ENCODE measurements at regions not wholly inside any gene's neighbourhood (a gene's known extent, or its start where the extent isn't known, plus 50 kb on each side); places are given as distances from the start of the nearest gene placed in this dataset.
A peak's percentile ranks its signal among the peaks of the same experiment; 100 is the strongest.

DNA sequence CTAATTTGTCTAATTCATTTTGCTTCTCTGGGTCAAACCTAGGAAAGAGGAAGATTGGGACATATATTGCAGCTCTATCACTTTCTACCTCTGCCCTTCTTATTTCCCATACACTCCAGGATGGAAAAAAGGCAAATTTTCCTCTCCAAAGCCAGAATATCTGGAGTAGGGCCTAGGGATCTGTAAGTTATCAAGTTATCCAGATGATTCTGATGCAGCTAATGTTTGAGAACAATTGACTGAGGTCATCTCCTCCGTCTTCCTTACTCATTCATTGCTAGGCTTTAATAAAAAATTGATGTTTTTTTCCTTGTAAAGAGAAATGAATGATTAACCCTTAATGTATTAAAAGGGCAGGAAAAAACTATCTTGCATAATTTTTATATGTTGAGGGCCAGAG is 211.9 kb upstream of the GLI3 start:
- Histone ChIP-seq H3K4me3 (ENCODE audit: low read depth, low read length) (no peak overlapping the region), H3K4me1 (ENCODE audit: insufficient read depth) (no peaks in the 10 kb centered on the region), H3K27ac (ENCODE audit: low read depth) (no peak overlapping the region), H3K36me3 (ENCODE audit: insufficient read depth) (no peaks in the 10 kb centered on the region)
- 74% methylated on average over 1 of the region's 1 CpG for WGBS
- no peak for DNase-seq (ENCODE audit: extremely low spot score)

DNA sequence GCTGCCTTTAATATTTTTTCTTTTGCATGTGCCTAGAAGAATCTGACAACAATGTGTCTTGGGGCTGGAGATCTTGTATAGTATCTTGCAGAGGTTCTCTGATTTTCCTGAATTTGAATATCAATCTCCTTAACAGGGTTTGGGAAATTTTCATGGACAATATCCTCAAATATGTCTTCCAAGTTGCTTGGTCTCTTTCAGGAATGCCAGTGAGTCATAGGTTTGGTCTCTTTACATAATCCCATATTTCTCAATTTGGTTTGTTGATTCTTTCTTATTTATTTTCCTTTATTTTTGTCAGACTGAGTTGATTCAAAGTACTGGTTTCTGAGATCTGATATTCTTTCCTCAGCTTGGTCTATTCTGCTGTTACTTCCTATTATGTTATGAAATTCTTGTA is 208.7 kb upstream of the GLI3 start:
- no peak for DNase-seq (ENCODE audit: extremely low spot score)
- no peak overlapping the region for H3K27ac ChIP-seq (ENCODE audit: low read depth)
- H3K4me1 ChIP-seq (ENCODE audit: insufficient read depth): no peaks in the 10 kb centered on the region
- H3K4me3 ChIP-seq (ENCODE audit: low read depth, low read length): no peak overlapping the region
- no peaks in the 10 kb centered on the region for H3K36me3 ChIP-seq (ENCODE audit: insufficient read depth)

DNA sequence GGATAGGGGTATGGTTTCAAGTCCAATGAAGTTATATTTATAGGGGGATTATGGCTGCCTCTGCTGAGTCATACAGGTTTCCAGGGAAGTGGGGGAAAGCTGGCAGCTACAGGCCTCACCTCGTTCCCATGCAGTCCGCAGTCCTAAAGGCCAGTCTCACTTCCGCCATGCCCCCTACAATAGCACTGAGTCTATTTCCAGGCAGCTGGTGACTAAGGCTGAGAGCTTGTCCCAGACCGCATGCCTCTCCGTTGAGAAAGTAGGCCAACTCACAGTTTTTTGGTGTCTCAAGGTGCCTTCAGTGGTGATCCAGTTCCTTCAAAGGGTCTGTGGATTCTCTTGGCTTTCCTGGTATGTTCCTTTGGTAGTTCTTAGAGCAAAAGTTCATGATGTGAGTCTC is 203.9 kb upstream of the GLI3 start:
- no peak overlapping the region for H3K4me3 ChIP-seq (ENCODE audit: low read depth, low read length)
- H3K36me3 ChIP-seq (ENCODE audit: insufficient read depth): no peaks in the 10 kb centered on the region
- 98% methylated on average over 5 of the region's 5 CpGs for WGBS
- no peaks in the 10 kb centered on the region for H3K4me1 ChIP-seq (ENCODE audit: insufficient read depth)
- H3K27ac ChIP-seq (ENCODE audit: low read depth): no peak overlapping the region
- DNase-seq (ENCODE audit: extremely low spot score): no peak

DNA sequence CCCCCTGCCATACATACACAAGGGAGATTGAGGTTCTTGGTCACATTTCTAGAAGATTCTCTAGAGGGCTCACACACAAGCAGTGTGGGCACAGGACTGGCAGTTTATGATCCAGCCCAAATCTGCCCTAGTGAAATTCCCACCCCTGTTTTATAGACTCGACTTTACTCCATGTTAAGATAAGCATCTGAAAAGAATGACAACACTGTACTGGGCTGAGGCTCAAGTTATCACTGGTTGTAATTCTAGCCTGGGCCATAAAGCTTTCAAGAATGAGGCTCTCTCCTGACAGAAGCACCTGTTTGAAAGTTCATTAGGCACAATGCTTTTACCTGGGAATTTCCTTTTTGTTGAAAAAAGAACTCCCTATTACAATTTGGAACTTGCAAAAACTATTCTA is 195.6 kb upstream of the GLI3 start:
- H3K4me1 ChIP-seq (ENCODE audit: insufficient read depth): no peaks in the 10 kb centered on the region
- H3K27ac ChIP-seq (ENCODE audit: low read depth): no peak overlapping the region
- no peak overlapping the region for H3K4me3 ChIP-seq (ENCODE audit: low read depth, low read length)
- H3K36me3 ChIP-seq (ENCODE audit: insufficient read depth): no peaks in the 10 kb centered on the region
- no peak for DNase-seq (ENCODE audit: extremely low spot score)
- 6% methylated on average over 1 of the region's 1 CpG for WGBS

DNA sequence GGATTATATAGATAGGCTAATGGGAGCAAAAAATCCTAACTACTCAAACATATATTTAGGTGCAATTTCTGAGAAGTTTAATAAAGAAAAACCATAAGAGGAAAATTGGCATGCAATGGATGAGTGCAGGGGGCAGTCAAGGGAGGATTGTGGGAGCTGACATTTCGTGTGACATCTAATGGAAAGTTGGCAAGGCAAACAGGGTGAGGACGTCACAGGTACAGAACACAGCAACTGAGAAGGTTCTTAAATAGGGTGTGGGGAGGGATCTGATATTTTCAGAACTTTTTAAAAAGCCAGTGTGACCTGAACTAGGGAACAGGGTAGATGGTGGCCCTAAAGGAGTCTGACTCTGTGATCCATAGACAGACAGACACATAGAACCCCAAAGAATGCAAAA is 194.9 kb upstream of the GLI3 start:
- 91% methylated on average over 2 of the region's 2 CpGs for WGBS
- no peak overlapping the region for H3K4me3 ChIP-seq (ENCODE audit: low read depth, low read length)
- no peaks in the 10 kb centered on the region for H3K36me3 ChIP-seq (ENCODE audit: insufficient read depth)
- no peak for DNase-seq (ENCODE audit: extremely low spot score)
- H3K4me1 ChIP-seq (ENCODE audit: insufficient read depth): no peaks in the 10 kb centered on the region
- no peak overlapping the region for H3K27ac ChIP-seq (ENCODE audit: low read depth)

DNA sequence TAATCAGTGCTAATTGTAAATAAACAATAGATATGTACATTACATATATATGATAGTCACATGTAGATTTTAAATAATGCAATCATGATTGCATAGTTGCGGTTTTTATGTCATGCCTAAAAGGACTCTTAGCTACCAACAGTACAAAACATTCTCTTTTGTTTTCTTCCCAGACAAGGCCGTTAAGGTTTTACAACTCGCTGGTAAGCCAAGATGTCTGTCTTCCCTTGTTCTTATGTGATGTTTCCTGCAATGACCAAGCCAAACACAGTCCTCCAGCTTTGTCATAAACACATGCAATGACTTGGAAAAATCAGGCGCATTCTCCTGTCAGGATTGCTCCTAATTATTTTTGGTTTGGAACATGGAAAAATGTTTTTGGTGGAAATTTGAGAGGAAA is 192.3 kb upstream of the GLI3 start:
- DNase-seq (ENCODE audit: extremely low spot score): no peak
- H3K27ac ChIP-seq (ENCODE audit: low read depth): no peak overlapping the region
- 72% methylated on average over 4 of the region's 4 CpGs for WGBS
- H3K36me3 ChIP-seq (ENCODE audit: insufficient read depth): no peaks in the 10 kb centered on the region
- H3K4me3 ChIP-seq (ENCODE audit: low read depth, low read length): no peak overlapping the region
- H3K4me1 ChIP-seq (ENCODE audit: insufficient read depth): no peaks in the 10 kb centered on the region

DNA sequence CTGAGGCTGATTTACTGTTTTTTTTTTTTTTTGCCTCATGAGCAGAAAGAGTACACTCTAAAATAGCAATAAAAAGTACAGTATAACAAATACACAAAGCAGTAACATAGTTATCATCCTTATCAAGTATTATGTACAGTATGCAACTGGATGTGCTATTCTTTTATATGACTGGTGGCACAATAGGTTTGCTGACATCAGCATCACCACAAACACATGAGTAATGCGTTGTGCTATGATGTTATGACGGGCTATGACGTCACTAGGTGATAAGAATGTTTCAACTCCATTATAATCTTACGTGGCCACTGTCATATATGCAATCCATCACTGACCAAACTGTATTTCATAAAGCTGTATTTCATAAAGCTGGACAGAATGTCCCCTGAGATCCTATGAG is 189.2 kb upstream of the GLI3 start:
- no peaks in the 10 kb centered on the region for H3K4me1 ChIP-seq (ENCODE audit: insufficient read depth)
- no peaks in the 10 kb centered on the region for H3K36me3 ChIP-seq (ENCODE audit: insufficient read depth)
- 72% methylated on average over 4 of the region's 4 CpGs for WGBS
- no peak overlapping the region for H3K4me3 ChIP-seq (ENCODE audit: low read depth, low read length)
- no peak for DNase-seq (ENCODE audit: extremely low spot score)
- H3K27ac ChIP-seq (ENCODE audit: low read depth): no peak overlapping the region

DNA sequence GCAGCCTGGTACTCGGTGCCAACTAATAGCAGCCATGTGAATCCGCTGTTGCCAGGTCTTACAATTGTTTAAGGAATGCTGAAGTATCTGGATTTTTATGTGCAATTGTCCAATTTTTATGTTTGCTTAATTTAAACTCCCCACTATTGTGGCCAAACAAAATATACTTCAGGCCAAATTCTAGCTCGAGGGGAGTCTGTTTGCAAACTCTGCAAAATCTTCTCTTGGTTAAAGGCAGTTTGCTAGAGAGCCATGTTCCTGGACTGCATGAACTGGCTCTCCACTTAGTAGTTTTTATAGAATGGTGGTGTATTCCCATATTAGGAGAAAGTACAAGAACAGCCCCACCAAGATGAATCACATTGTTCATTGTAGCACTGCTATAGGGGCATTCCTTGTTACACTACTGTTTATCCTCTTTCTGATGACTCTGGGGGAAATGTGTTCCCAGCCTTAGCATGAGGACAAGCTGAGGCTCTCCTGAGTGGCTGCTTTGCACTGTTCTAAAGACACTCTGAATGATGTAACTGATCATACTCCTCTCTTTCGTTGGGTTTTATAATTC is 178.0 kb upstream of the GLI3 start:
- no peak overlapping the region for H3K27ac ChIP-seq (ENCODE audit: low read depth)
- H3K36me3 ChIP-seq (ENCODE audit: insufficient read depth): no peaks in the 10 kb centered on the region
- H3K4me1 ChIP-seq (ENCODE audit: insufficient read depth): no peaks in the 10 kb centered on the region
- peak; percentile 45 for DNase-seq (ENCODE audit: extremely low spot score)
- 70% methylated on average over 4 of the region's 4 CpGs for WGBS
- no peak overlapping the region for H3K4me3 ChIP-seq (ENCODE audit: low read depth, low read length)

DNA sequence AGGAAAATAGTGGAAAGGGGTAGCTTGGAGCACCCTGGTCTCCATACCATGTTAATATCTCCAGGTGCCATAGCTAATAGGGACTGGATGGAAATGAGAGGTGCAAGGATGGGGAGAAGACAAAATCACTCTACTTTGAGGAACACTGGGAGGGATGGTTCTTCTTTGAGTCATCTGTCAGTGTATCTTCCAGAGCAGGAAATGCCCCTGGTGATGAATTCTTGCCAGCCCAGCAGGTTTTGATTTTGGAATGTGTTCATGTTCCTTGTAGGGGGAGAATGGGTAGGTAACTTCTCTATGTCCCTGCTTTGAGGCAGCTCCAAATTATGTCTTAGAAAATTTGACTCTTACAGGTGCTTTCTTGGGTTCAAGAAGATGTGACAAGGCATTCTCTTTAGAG is 177.0 kb upstream of the GLI3 start:
- Histone ChIP-seq H3K36me3 (ENCODE audit: insufficient read depth) (no peaks in the 10 kb centered on the region), H3K4me3 (ENCODE audit: low read depth, low read length) (no peak overlapping the region), H3K27ac (ENCODE audit: low read depth) (no peak overlapping the region), H3K4me1 (ENCODE audit: insufficient read depth) (no peaks in the 10 kb centered on the region)
- no peak for DNase-seq (ENCODE audit: extremely low spot score)

DNA sequence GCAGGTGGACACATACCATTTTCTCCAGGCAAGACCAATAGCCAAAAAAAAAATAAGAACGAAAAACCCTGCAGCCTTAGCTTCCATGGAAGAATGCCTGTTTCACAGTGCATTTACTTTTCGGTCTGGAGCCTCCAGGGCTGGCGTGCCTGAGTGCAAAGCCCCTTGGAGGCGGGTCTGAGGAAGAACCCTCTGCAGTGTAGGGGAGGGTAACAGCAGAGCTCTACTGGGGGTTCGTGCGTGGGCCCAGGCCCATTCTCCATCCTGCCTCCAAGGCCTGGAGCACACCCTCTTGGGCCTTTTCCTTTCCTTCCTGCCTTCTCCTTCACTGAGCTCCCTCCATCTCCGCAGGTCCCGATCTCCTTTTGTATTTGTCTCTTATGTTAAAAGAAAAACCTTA is 172.3 kb upstream of the GLI3 start:
- 94% methylated on average over 8 of the region's 8 CpGs for WGBS
- Histone ChIP-seq H3K27ac (ENCODE audit: low read depth) (no peak overlapping the region), H3K36me3 (ENCODE audit: insufficient read depth) (no peaks in the 10 kb centered on the region), H3K4me1 (ENCODE audit: insufficient read depth) (no peaks in the 10 kb centered on the region), H3K4me3 (ENCODE audit: low read depth, low read length) (no peak overlapping the region)
- DNase-seq (ENCODE audit: extremely low spot score): no peak

DNA sequence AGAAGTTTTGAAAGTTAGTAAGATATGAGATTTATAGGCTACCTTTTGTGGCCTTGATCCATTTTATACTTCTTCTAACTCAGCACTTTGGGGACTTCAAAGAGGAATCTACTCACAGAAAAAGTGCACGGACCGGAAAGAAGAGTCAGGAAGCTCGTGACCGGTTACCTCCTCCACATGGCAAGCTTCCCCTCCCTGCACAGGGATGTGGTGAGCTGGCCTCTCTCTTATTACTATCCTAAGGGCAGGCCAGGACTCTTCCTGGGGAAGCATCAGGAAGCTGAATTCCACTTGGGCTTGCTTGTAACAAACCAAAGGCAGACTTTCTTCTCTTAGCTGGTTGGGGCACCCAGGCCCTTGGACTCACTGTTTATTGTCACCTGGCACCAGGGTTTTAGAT is 170.8 kb upstream of the GLI3 start:
- Histone ChIP-seq H3K27ac (ENCODE audit: low read depth) (no peak overlapping the region), H3K36me3 (ENCODE audit: insufficient read depth) (no peaks in the 10 kb centered on the region), H3K4me1 (ENCODE audit: insufficient read depth) (no peaks in the 10 kb centered on the region), H3K4me3 (ENCODE audit: low read depth, low read length) (no peak overlapping the region)
- no peak for DNase-seq (ENCODE audit: extremely low spot score)
- whole genome bisulfite sequencing: 80% methylated on average over 4 of the region's 4 CpGs

DNA sequence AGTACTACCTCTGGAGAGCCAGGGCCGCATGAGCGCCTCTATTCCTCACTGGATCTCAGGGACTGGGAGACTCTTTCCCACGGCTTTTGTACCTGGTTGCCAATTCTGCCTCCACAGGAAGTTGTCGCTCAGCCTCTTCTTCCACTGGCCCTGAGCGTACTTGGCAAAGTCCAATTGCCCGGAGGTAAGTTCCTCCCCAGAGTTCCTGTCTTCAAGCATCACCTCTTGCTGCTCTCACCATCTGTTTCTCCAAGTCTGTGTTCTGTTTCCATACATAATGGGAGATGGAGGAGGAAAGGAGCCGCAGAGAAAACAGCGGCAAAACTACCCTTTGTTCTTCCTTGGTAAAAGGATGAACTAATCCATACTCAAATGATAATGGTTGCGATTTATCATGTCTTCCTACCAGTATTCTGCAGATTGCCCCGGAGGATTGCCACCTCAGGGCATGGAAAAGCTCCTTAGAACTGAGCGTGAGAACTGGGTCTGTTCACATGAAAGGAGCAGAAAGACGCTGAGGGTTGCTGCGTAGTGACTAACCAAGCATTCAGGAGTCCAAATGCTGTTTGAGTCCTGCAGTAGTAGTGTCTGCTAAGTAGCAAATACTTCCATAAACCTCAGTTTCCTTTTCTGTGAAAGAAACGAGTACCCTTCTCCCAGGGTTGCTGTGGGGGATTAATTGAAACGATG is 170.2 kb upstream of the GLI3 start:
- Histone ChIP-seq H3K36me3 (ENCODE audit: insufficient read depth) (no peaks in the 10 kb centered on the region), H3K4me3 (ENCODE audit: low read depth, low read length) (no peak overlapping the region), H3K4me1 (ENCODE audit: insufficient read depth) (no peaks in the 10 kb centered on the region), H3K27ac (ENCODE audit: low read depth) (no peak overlapping the region)
- WGBS: 94% methylated on average over 15 of the region's 15 CpGs
- no peak for DNase-seq (ENCODE audit: extremely low spot score)

DNA sequence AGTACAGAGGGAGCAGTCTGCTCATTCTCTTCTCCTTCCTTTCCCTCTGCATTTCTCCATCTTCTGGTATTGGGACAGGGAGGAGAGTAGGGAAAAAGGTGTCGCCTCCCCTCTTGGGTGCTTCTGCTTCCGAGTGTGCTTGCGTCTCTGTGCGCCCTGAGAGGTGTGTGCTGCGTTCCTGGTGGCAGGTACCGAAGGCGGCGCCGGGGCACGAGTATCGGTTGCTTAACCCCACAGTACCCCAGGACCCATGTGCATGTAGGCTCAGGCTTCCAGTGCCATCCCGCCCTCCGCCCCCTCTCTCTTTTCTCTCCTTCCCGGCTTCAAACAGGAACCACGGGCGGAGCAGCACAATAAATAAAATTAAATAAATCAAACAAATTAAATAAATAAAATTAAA is 169.3 kb upstream of the GLI3 start:
- no peak for DNase-seq (ENCODE audit: extremely low spot score)
- no peak overlapping the region for H3K27ac ChIP-seq (ENCODE audit: low read depth)
- 98% methylated on average over 16 of the region's 16 CpGs for WGBS
- no peaks in the 10 kb centered on the region for H3K36me3 ChIP-seq (ENCODE audit: insufficient read depth)
- H3K4me3 ChIP-seq (ENCODE audit: low read depth, low read length): no peak overlapping the region
- H3K4me1 ChIP-seq (ENCODE audit: insufficient read depth): no peaks in the 10 kb centered on the region

DNA sequence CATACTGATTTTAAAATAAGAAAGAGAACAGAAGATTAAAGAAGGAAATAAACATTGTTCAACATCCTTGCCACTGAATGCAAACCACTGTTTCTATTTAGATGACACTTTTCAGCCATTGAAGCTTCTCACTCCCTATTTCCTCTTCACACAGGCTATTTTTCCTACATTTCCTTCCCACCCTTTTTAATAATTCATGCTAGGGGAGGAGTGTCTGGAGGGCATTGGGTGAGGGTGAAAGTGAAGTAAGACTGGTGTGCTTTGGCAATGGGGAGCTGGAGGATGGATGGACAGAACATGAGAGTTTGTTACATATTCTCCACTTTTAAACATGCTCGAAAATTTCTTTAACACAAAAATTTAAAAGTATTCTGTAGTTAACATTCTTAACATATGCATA is 168.8 kb upstream of the GLI3 start:
- no peak overlapping the region for H3K4me3 ChIP-seq (ENCODE audit: low read depth, low read length)
- no peaks in the 10 kb centered on the region for H3K4me1 ChIP-seq (ENCODE audit: insufficient read depth)
- no peaks in the 10 kb centered on the region for H3K36me3 ChIP-seq (ENCODE audit: insufficient read depth)
- WGBS: 95% methylated on average over 1 of the region's 1 CpG
- no peak for DNase-seq (ENCODE audit: extremely low spot score)
- no peak overlapping the region for H3K27ac ChIP-seq (ENCODE audit: low read depth)

DNA sequence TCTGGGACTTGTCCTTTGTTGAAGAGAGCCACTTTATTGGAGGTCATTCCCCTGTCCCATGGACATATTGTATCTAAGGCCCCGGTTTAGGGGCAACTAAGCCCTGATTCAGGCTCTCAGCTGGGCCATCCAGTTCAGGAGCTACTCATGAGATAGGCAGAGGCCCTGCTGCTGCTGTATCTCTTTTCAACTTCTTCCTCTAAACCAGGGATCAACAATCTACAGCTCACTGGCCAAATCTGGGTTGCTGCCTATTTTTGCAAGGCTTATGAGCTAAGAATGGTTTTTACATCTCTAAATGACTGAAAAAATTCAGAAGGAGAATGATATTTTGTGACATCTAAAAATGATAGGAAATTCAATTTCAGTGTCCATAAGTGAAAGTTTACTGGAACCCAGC is 166.8 kb upstream of the GLI3 start:
- DNase-seq (ENCODE audit: extremely low spot score): no peak
- H3K36me3 ChIP-seq (ENCODE audit: insufficient read depth): no peaks in the 10 kb centered on the region
- no peak overlapping the region for H3K27ac ChIP-seq (ENCODE audit: low read depth)
- no peaks in the 10 kb centered on the region for H3K4me1 ChIP-seq (ENCODE audit: insufficient read depth)
- 74% methylated on average over 1 of the region's 1 CpG for WGBS
- H3K4me3 ChIP-seq (ENCODE audit: low read depth, low read length): no peak overlapping the region

All from urinary bladder (tissue), 3 donors.